Amygdala (tissue), 56 donors: ENCODE measurements at regions not wholly inside any gene's neighbourhood (a gene's known extent, or its start where the extent isn't known, plus 50 kb on each side); places are given as distances from the start of the nearest gene placed in this dataset.

Experiments
- DNase-seq, 56 donors: peaks; one replicate each; lab custom pipeline; 2025; lab: John Stamatoyannopoulos, UW

DNA sequence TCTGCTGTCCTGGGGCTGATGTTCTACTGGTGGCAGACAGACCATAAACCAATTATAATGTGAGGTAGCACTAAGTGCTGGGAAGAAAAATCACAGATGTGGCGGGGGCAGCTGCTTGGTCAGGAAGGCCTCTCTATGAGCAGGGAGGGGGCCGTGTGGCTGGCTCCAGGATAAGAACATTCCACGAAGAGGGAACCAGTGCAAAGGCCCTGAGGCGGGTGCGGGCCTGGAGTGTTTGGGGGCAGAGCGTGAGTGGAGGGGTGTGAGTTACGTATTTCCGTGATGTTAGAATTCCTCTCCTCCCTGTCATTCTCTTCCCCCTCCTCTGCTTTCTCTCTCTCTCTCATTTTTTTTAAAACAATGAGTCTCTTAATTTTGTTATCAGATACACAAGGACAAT lies 67.2 kb downstream of the CEBPB start:
- no peak for DNase-seq

DNA sequence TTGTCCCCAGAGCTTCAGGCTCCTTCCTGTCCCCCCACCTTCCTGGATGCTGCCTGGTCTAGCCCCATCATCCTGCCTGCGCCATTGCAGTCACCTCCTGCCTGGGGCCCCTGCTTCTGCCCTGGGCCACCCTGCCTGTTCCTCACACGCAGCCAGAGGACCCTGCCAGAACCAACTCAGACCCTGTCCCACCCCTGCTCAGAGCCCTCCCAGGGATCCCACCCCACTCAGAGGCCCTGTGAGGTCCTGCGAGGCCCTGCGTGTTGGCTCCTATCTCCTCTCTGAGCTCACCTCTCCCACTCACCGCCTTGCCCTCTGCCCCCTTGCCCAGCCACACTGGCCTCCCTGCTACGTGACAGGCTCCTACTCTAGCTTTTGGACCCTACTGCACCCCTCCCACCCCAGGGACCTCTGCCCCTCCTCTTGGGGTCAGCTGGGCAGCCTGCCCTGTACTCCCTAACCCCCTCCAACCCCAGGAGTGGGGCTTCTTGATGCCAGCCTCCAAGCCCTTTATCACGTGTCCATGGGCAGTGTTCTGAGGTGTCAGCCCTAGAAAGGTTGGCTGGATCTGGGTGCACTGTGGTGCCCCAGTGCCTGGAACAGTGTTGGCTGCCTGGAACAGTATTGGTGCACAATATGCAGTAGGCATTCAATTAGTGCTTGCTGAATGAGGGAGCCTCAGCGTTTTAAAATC lies 68.3 kb downstream of the CEBPB start:
- DNase-seq, result no peak

GRCh38 chr20:50259705-50260478 lies 69.3 kb downstream of the CEBPB start:
- DNase-seq, result no peak

GRCh38 chr20:50260479-50261221 lies 70.0 kb downstream of the CEBPB start:
- no peak for DNase-seq

GRCh38 chr20:50261471-50262212 lies 71.0 kb downstream of the CEBPB start:
- DNase-seq, result no peak

DNA sequence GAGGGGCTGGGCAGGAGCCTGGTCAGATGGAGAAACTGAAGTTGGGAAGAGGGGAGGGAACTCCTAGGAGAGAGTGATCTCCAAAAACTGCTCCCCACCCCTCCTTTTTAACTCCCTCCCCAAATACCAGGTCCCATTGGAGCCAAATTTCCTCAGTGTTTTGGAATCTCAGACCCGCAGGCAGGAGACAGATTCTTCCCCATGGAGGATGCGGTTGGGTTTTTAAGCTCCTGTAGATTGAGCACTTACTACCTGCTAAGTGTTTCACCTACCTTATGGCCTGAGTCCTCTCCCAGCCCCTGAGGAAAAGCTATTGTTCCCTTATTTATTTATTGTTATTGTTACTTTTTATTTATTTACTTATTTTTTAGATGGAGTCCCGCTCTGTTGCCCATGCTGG lies 73.2 kb downstream of the CEBPB start:
- no peak for DNase-seq

GRCh38 chr20:50264534-50265145 lies 74.0 kb downstream of the CEBPB start:
- DNase-seq, result no peak

DNA sequence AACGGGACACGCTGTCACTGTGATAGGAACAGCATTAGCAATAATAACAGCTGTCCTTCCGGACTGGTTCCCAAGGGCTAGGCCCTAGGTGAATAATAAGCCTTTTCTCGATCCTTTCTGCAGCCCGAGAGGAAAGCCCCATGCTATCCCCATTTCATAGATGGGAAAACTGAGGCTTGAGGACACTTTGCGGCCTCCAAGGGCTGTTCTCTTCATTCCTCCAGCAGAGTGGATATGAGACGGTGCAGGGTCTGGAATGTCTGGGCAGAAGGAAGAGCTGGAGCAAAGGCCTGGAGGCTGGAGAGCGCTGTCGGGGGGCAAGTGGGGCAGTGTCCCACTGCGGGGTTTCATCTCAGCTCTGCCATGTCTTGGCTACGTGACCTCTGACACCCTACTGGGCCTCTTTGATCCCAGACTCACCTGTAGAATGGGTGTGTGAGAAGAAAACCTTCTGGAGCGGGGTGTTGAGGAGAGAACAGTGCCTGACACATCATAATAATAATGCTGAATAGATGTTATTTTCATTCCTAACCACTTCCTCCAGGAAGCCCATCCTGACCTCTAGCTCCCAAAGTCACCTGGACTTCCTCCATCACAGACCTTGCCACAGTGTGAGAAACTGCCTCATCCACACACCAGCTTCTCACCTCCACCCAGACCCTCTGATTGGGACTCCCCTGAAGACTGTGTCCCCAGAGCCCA lies 74.8 kb downstream of the CEBPB start:
- DNase-seq, result no peak

DNA sequence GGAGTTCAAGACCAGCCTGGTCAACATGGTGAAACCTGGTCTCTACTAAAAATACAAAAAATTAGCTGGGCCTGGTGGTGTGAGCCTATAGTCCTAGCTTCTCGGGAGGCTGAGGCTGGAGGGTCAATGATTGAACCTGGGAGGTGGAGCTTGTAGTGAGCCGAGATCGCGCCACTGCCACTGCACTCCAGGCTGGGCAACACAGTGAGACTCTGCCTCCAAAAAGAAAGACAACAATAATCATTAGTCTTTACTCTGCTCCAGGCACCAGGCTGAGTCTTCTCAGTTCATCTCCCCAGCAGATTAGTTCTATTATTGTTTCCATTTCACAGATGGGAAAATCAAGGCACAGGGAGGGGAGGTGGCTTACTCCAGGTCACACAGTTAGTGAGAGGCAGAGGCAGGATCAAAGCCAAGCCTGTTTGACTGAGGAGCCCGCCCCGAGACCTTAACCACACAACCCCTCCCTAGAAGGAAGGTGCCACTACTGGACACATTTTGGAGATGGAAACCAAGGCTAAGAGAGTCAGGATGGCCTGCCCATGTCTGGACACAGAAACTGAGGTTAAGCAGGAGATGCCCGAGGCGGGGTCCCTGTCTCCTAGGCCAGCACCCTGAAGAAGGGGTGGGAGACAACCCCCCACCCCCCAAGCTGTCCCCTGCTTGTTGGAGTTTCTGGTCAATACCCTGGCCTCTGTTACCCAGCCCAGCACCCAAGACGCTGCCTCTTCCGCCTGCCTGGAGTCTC lies 75.8 kb downstream of the CEBPB start:
- no peak for DNase-seq

- DNase-seq, result peak in 3 of 56 donors; percentile 17 to 63 (median 35)
These were observed 76.6 kb downstream of the CEBPB start for GRCh38 chr20:50267041-50267865.

GRCh38 chr20:50267866-50268219 lies 77.2 kb downstream of the CEBPB start:
- no peak for DNase-seq

GRCh38 chr20:50269091-50270033 lies 78.7 kb downstream of the CEBPB start:
- no peak for DNase-seq

DNA sequence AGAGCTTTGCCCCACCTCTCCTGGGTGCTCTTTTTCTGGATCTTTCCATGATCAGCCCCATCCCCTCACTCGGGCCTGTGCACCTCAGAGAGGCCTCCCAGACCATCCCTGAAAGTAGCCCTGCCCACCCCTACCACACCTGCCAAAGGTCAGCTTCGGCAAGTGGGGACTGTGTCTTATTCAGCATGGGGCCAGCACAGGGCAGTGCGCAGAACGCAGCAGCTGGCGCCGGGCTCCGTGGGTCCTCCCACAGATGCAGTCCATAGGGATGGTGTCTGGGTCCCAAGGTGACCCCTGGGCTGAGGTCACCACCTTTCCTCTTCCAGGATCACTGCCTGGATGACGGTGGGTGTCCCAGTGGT lies 79.4 kb downstream of the CEBPB start:
- no peak for DNase-seq

- peak in 13 of 56 donors; percentile 11 to 44 (median 27) for DNase-seq
These were observed 79.9 kb downstream of the CEBPB start for GRCh38 chr20:50270569-50270968.

DNA sequence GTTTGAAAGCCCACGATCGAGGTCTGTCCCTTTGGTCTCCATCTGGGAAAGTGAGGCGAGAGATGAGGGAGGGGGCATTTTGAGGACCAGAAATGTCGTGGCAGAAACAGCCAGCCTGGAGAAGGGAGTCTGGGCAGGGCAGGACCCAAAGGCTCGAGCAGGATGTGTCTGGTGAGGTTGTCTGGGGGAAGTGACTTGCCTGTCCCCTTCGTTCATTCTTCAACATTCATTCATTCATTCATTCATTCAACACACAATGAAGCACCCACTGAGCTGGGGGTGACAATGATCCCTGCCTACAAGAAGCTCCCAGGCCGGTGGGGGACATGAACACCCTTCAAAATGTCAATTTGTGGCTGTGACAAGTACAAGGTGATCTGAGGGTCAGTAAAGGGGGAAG lies 80.5 kb downstream of the CEBPB start:
- DNase-seq, result no peak

- no peak for DNase-seq
These were observed 81.0 kb downstream of the CEBPB start for GRCh38 chr20:50271612-50272011.
